ENCODE measurements at regions not wholly inside any gene's neighbourhood (a gene's known extent, or its start where the extent isn't known, plus 50 kb on each side); places are given as distances from the start of the nearest gene placed in this dataset.

GRCh38 chr2:105188343-105188742 lies 53.2 kb upstream of the GPR45 start:
- TF ChIP-seq POLR2A (IDR thresholded peaks at IDR 0.05; ENCODE audit: low read depth, low read length): no peak
- TF ChIP-seq, protein P1, sequence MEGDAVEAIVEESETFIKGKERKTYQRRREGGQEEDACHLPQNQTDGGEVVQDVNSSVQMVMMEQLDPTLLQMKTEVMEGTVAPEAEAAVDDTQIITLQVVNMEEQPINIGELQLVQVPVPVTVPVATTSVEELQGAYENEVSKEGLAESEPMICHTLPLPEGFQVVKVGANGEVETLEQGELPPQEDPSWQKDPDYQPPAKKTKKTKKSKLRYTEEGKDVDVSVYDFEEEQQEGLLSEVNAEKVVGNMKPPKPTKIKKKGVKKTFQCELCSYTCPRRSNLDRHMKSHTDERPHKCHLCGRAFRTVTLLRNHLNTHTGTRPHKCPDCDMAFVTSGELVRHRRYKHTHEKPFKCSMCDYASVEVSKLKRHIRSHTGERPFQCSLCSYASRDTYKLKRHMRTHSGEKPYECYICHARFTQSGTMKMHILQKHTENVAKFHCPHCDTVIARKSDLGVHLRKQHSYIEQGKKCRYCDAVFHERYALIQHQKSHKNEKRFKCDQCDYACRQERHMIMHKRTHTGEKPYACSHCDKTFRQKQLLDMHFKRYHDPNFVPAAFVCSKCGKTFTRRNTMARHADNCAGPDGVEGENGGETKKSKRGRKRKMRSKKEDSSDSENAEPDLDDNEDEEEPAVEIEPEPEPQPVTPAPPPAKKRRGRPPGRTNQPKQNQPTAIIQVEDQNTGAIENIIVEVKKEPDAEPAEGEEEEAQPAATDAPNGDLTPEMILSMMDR (IDR thresholded peaks at IDR 0.05; ENCODE audit: extremely low read depth in 1 of 2, insufficient read depth in 1 of 2, low read depth in 1 of 2, low read length in 2 of 2): no peak
- no peak for TF ChIP-seq FOS (IDR thresholded peaks at IDR 0.05; ENCODE audit: borderline replicate concordance, insufficient read depth, low read length)
- no peak for TF ChIP-seq POLR2AphosphoS5 (IDR thresholded peaks at IDR 0.05; ENCODE audit: insufficient read depth, low read depth, low read length)
- TF ChIP-seq EZH2 (IDR thresholded peaks at IDR 0.05; ENCODE audit: borderline replicate concordance, low read depth, low read length, severe bottlenecking): no peak

Measured in endothelial cell of umbilical vein (primary cell).